DMS153 (cell line): ENCODE measurements at regions not wholly inside any gene's neighbourhood (a gene's known extent, or its start where the extent isn't known, plus 50 kb on each side); places are given as distances from the start of the nearest gene placed in this dataset.
"Not testable (repeated sequence)": the region's sequence is repeated elsewhere in the genome, so short reads cannot be mapped to it uniquely, and the experiment has no call there.

ENCODE experiments used
- DNase-seq: peaks from one replicate; lab custom pipeline; 2025; lab: John Stamatoyannopoulos, UW

DNA sequence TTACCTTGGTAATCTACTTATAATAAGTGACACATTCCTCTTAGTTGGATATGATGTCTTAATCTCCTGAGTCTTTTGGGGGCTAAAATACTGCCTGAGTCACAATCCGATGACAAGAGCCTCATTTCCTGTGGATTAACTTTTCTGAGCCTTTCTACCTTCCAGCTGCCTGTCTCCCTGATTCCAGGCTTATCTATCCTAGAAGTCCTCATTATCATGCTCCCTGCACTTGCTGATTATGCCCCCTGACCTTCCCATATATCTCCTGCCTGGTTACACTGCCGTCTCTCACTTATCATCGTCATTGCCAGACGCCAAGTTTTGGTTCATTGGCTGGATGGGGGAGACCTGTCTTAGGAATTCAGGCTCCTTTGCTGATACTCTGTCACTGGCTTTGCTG lies 727.4 kb upstream of the CA10 start:
- no peak for DNase-seq

DNA sequence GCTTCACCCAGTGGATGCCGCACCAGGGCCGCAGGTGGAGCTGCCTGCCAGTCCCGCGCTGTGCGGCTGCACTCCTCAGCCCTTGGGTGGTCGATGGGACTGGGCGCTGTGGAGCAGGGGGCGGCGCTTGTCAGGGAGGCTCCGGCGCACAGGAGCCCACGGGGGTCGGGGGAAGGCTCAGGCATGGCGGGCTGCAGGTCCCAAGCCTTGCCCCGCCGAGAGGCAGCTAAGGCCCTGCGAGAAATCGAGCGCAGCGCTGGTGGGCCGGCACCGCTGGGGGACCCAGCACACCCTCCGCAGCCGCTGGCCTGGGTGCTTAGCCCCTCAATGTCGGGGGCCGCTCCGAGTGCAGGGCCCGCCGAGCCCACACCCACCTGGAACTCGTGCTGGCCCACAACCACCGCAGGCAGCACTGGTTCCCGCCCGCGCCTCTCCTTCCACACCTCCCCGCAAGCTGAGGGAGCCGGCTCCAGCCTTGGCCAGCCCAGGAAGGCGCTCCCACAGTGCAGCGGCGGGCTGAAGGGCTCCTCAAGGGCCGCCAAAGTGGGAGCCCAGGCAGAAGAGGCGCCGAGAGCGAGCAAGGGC lies 725.5 kb upstream of the CA10 start:
- not testable (repeated sequence) for DNase-seq

DNA sequence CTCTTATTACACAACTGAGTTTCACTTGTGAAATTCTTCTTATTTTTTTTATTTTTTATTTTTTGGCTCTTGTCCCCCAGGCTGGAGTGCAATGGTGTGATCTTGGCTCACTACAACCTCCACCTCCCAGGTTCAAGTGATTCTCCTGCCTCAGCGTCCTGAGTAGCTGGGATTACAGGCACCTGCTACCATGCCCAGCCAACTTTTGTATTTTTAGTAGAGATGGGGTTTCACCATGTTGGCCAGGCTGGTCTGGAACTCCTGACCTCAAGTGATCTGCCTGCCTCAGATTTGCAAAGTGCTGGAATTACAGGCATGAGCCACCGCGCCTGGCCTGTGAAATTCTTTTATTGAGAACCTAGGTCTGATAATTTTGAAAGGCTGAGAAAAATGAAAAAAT lies 688.3 kb upstream of the CA10 start:
- not testable (repeated sequence) for DNase-seq

DNA sequence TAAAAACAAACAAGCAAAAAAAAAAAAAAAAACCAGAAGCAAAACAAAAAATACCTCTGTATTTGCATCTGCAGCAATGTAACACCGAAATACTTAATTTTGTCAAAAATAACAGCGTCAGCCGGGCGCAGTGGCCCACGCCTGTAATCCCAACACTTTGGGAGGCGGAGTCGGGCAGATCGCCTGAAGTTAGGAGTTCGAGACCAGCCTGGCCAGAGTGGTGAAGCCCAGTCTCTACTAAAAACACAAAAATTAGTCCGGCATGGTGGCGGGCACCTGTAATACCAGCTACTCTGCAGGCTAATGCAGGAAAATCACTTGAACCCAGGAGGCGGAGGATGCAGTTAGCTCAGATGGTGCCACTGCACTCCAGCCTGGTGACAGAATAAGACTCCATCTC lies 683.5 kb upstream of the CA10 start:
- DNase-seq: no peak

DNA sequence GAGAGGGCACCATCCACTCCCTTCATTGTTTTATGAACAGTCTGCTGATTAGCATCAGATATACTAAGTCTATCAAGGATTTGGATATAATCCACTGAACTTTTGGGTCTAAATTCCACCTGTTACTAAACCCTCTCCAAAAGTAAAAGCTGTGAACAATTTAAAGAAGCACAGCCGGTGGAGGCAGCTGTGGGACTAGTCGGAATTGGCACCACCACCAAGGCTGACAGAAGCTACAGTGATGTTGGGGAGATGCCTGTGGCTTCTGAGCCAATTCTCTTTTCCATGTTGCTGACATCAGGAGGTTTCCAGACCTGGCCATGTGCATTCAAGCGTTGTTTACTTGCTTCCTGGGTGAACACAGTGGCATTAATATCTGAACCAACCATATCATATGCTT lies 679.0 kb upstream of the CA10 start:
- DNase-seq: no peak

DNA sequence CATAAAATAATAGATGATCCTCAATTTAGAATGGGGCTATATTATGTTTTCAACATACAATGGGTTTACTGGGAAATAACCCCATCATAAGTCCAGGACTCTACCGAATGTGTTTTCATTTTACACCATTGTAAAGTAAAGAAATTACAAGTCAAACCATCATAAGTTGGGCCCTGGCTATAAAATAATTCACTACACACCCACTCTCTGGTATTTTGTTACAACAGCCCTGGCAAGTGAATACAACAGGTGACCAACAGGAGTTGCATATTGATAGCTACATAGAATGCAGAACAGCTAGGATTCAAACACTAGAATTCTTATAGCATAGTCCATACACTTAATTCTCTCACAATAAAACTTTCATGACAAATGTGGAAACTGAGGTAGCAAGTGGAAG lies 673.0 kb upstream of the CA10 start:
- no peak for DNase-seq

DNA sequence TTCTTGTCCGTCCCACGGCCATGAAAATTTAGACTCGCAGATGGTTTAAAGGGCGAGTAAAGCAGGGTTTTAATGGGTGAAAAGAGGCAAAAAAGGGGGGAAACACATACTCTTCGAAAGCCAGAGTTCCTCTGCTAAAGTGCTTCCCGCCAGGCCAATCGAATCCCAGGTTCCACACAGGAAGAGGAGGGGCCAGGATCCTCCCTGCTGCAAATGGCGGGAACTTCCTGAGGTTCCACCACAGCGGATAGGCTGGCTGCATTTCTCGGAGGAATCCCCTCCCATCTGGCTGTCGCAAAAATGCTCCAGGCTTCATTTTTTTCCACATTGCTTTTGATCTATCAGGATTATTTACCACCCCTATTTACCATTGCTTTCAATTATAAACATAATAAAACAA lies 670.1 kb upstream of the CA10 start:
- no peak for DNase-seq

DNA sequence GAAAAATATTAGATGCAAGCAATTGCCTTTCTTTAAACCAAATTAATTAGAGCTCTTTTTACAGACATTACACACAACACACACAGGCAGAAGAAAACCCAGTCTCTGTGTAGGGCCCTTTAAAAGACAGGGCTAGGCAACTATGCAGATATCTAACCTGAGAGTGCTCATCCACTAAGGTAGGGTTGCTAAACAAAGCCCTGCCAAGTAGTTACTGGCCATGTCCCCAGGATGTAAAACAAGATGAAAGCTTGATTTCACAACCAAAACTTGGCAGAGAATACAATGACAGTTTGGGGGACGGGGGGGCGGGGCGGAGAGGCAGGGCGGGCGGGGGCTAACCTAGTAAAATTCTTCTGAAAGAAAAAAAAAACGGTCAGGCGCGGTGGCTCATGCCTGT lies 669.0 kb upstream of the CA10 start:
- DNase-seq: no peak

DNA sequence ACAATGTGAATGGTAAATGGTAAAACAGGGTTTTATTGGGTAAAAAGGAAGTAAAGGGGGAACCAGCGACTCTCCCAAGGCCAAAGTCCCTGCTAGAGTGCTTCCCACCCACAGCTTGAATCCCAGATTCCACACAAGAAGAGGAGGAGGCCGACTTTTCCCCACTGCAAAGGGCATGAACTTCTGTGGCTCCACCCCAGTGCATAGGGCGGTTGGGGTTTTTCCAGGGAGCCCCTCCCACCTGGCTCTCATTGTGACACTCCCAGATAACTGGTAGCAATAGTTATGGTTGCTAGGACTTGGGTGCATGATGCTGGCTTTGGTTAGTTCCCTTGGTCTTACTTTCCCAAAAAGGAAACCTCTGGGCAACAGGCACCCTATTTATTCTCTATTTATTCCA lies 666.0 kb upstream of the CA10 start:
- no peak for DNase-seq

DNA sequence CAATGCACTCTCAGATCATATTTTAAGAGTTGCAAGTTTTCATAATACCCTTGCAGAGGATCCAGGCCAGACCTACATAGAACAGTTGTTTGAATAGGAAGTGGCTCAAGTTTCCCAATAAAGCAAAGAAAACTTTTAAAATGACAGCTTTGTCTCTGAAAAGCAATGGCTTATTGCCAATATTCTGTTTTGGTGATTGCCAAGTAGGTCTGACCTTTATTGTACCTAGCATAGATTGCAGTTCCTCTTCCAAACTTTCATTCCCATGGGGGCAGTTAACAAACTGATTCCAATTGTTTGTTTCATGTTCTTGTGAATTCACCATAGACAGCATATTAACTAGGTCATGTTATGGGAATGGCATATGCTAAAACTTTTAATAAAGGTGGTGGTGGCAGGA lies 664.6 kb upstream of the CA10 start:
- DNase-seq: no peak

DNA sequence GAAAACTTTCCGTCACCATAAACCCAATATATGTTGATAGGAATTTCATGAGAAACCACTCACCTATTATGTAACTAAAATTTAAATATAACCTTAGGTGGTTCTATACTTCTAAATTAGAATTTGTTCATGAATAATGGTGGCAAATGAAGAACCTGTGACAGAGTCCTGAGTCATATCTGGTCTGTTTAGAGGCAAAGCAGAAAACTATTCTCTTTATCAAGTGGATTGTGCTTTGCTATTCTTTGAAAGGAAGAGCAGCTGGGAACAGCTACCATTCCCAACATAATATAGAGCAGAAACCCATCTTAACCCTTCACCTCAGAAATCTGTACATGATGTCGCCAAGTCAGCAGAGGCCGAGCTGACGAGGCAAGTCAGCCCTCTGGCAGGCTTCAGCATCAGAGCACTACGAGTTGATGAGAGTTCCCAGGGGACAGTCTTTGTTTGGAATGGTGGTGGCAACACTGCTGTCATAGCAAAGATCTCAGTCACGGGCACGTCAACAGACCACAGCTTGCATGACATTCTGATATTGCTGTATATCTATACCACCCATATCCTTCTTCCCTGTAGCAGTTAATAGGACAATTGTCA lies 631.9 kb upstream of the CA10 start:
- DNase-seq: peak; percentile 90

DNA sequence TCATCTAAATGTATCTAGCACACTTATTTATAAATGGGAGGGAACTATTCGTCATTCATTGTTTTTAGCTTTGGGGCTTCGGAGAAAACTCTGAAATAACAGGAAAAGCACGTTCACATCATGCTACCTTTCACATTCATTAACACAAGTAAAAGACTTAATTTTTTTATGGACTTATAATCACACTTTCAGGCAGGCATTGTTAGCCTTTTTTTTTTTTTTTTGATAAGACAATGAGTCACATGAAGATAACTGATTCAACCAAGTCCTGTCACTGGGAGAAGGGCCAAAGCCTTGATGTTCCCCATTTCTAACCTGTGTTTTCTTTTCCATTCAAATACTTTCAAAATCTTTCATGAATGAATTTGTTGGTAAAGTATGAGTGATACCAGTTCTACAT lies 631.3 kb upstream of the CA10 start:
- DNase-seq: no peak

DNA sequence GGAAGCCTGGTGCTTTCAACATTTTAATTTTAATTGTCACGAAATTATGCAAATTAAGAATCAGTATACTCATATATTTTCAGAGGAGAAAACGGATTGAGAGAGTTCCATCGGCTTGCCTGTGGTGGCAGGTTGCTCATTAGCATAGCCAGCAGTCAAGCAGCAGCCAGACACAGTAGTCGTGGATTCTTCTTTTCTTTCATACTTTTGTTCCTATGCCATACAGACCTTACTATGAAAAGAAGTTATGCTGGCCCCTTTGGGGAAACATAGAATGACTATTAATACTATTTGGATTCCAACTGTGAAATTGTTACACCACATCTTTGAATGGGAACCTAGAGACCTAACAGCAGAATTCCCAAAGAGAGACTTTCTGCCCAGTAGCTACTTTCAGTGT lies 617.7 kb upstream of the CA10 start:
- no peak for DNase-seq

DNA sequence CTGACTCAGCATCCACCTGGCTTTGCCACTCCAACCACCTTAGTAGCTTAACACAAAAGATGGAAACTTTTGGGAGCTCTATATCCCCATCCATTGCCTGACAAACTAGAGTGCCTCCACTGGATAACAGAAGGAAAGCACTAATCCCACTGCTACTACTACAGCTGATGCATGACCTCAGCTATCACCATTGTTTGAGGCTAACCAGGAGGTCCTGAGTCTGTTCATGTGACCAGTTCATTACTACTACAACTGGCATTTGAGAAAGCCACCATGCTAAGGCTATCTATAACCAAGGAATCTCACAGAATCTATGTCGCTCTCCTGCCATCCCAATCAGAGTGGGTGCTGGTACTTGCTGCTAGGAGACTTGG lies 604.3 kb upstream of the CA10 start:
- no peak for DNase-seq

DNA sequence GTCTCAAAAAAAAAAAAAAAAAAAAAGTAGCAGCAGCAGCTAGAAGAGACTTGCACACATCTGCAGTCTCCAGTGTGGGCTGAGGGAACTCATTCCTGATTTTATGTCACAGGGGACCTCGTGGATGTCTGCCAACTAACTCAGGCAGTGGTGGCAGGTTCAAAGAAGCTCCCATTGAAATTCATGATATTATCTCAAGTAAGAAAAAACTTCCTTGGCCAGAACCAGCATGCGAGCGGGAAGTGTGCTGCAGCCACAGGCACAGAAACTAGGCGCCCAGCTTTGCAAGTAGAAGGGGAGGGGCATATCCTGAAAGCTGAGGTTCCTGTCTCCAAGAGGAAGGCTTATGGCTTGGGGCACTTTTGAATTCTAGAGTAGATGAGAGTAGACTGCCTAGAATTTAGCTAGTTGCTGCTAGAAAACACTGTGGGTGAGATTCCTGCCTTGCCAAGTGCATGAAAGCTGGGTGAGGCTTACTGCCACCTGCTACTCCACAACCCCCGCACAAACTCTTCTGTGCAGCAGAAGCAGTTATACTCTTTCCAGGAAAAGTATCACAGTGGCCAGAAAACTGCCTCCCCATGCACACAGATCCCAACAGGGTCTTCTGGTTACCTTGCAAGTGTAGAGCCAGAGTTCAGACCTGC lies 603.8 kb upstream of the CA10 start:
- no peak for DNase-seq

DNA sequence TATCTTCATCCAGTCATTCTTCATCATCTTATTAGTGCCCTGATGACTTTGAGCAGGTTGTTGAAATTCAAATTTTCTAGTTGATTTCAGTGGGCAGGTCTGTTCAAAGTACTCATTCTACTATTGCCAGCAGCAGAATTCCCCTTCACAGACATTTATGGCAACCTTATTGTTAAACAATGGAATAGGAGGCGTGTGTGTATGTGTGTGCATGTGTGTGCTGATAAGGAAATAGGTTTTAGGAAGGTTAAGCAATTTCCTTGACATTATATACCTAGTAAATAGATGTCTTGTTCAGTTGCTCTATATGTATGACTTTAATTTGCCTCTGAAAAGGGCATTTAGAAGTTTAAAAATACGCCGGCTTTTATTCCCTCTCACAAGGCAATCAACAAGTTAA lies 601.4 kb upstream of the CA10 start:
- no peak for DNase-seq

DNA sequence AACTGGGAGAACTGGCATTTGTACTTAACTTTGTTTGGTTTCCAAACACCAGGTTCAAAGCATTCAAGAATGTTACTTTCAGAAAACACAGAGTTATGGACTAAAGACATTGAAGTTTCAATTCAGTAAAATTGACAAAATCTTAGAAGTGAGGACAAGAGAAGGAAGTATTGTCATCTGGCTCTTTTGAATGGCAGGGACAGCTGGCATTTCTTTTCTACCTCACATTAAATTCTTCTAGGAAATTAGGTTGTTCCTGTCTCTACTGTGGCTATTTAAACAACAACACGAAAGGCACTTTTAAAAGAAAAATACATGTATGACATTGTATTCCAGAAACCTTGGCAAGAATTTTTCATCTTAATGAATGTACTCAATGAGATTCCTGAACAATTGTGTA lies 600.0 kb upstream of the CA10 start:
- no peak for DNase-seq

DNA sequence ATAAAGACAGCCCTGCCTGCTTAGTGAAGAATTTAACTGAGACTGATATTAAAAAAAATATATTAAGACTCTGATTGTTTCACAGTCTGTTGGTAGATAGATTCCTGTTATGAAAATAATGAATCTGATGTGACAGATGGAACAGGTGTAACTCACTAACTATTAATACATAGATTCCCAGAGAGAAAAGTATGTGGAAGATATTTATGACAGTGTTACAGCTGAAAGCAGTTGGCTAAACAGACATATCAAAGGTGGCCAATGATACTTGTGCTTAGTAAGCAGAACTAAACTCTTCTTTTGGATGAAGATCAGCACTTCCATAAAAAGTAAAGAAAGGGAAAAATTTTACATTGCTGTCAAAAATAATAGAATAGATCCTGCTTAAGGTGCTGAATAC lies 598.2 kb upstream of the CA10 start:
- DNase-seq: no peak

DNA sequence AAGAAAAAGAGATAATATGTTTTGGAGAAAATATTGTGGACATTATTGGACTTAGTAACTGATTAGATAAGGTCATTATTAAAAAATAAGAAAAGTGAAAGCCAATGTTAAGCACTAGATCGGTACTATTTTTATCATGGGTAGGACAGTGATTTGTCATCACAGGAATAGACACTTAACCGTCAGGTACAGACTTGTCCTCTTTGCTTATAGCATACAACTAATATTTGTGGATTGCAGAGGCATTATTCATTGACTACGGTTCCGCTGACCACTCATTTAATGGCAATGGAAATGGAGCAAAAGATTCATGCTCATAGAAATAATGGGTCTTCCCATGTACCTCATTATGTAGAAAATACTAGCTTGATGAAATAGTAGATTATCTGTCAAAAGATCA lies 596.3 kb upstream of the CA10 start:
- DNase-seq: no peak

DNA sequence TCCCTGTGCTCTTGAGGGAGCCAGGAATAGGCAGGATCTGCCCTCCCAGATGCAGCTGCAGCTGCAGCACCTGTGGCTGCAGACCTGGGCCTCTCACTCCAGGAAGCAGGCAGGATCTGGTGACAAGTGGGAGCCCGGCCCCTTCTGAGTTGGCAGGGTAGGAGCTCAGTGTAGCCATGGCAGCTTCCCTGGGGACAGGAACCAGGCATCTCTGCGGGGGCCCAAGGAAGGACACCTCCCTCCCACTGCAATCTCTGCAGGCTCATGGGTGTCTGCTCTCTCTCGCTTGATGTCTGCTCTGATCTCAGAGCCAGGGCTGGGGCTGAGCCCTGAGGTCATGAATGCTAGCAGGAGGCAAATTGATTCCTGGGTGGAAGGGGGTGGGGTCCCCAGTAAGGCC lies 592.5 kb upstream of the CA10 start:
- DNase-seq: peak; percentile 34

DNA sequence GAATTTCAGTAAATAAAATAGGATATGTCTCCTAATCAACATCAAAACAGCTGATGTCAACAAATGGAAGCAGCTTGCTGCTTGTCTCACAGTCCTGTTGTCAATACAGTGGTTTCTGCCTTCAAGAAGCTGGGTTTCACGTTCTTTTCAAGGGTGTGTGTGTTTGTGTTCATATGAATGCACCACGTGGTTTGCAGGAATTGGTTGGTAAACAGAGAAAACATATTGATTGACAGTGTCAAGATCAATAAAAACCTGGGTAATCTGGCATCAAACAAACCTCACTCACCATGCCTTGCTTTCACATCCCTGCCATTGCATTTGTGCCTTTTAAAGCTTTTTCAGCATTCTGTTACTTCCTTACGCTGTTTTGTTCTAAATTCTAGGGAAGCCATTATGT lies 585.7 kb upstream of the CA10 start:
- DNase-seq: no peak

DNA sequence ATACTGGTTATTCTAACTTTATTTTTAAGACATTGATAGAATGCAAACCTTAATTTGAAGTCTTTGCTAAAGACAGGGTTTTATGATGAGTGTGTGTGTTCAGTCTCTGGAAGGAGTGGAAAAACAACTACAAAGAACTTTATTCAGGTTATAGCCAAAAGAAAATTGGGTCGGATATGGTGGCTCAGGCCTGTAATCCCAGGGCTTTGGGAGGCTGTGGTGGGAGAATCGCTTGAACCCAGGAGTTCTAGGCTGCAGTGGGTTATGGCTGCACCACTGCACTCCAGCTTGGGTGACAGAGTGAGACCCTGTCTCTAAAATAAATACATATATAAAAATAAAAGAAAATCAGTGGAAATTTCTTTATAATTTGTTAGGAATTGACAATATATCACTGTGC lies 581.5 kb upstream of the CA10 start:
- DNase-seq: no peak

DNA sequence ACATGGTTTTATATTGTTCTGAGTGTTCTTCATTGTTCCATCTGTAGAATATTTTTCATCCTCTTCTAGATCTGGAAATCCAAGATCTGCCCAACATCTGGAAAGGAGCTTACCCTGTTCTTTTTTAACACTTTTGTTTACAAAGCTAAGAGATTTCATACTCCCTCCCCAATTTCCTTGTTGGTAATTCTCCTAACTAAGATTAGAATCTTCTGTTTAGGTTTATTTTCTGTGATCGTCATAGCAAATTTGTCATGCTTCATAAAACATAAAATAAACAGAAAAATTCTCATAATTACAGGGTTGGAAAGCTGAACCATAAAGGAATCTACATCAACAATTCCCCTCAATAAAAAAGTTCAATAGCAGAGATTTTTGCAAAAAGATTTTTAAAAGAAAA lies 580.3 kb upstream of the CA10 start:
- DNase-seq: no peak

DNA sequence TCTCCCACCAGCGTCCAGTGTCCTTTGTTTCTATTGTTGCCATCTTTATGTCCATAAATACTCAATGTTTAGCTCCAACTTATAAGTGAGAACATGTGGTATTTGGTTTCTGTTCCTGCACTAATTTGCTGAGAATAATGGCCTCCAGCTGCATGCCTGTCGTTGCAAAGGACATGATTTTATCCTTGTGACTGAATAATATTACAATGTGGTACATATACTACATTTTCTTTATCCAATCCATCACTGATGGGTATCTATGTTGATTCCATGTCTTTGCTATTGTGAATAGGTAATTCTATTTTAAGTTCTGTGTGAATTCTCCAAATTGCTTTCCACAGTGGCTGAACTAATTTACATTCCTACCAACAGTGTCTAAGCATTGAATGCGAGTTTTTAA lies 578.6 kb upstream of the CA10 start:
- no peak for DNase-seq
